Epithelial cell of esophagus (primary cell): ENCODE measurements at regions not wholly inside any gene's neighbourhood (a gene's known extent, or its start where the extent isn't known, plus 50 kb on each side); places are given as distances from the start of the nearest gene placed in this dataset.

Experiments used
- DNase-seq: peaks from one replicate; pipeline ENCODE4 v3.0.0; 2010; ENCODE audit warnings: low read depth
- H3K4me3 ChIP-seq: 2 replicates; pipeline ENCODE4 v1.5.1; 2011; ENCODE audit warnings: mild to moderate bottlenecking, low read length, control low read depth
- TF ChIP-seq, protein P1 (sequence below): IDR thresholded peaks from 2 replicates; pipeline ENCODE4 v1.5.1; 2011; ENCODE audit warnings: low read depth, mild to moderate bottlenecking, low read length, control low read depth, inconsistent platforms; ENCODE audit not compliant: insufficient read depth; ENCODE audit errors: missing control alignments

DNA sequence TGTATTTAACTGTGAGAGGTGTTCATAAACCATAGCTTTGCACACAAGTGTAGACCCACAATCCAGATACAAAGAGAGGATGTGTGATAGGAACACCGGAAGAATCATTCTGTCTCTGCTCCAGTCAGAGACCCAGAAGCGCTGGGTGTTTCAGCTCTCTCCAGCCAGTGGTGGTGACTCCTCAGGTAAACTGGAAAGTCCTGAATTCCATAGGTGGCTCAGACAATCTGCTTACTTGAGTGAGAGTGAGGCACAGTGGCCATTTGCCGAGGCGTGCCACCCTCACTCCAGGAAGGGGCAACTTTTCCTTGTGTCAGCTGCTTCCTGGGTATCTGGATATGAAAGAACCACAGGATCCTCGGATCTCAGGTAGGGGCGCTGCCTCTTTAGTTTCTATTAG is 171.5 kb downstream of the KCNS3 start:
- no peak overlapping the region for H3K4me3 ChIP-seq
- DNase-seq, result peak; percentile 60
- TF ChIP-seq, protein P1, sequence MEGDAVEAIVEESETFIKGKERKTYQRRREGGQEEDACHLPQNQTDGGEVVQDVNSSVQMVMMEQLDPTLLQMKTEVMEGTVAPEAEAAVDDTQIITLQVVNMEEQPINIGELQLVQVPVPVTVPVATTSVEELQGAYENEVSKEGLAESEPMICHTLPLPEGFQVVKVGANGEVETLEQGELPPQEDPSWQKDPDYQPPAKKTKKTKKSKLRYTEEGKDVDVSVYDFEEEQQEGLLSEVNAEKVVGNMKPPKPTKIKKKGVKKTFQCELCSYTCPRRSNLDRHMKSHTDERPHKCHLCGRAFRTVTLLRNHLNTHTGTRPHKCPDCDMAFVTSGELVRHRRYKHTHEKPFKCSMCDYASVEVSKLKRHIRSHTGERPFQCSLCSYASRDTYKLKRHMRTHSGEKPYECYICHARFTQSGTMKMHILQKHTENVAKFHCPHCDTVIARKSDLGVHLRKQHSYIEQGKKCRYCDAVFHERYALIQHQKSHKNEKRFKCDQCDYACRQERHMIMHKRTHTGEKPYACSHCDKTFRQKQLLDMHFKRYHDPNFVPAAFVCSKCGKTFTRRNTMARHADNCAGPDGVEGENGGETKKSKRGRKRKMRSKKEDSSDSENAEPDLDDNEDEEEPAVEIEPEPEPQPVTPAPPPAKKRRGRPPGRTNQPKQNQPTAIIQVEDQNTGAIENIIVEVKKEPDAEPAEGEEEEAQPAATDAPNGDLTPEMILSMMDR, result no peak

DNA sequence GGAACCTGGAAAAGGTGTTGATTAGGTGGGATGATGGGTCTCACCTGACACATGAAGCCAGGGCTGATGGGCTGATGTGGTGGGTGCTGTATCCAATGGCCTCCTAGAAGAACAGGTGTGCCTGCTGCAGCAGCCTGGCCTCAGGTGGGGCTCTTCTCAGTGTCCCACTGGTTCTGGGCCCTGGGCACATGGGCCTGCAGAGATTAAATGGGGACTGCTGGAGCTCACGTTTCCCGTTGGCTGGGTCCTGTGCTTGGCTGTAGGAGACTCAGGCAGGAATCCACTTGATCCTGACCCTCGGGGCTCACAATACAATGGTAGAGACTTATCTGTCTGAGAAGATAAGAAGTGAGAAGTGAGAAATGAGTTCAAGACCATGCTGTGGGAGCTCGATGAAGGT is 170.9 kb downstream of the KCNS3 start:
- no peak for DNase-seq
- H3K4me3 ChIP-seq, result no peak overlapping the region
- TF ChIP-seq, protein P1, result no peak

DNA sequence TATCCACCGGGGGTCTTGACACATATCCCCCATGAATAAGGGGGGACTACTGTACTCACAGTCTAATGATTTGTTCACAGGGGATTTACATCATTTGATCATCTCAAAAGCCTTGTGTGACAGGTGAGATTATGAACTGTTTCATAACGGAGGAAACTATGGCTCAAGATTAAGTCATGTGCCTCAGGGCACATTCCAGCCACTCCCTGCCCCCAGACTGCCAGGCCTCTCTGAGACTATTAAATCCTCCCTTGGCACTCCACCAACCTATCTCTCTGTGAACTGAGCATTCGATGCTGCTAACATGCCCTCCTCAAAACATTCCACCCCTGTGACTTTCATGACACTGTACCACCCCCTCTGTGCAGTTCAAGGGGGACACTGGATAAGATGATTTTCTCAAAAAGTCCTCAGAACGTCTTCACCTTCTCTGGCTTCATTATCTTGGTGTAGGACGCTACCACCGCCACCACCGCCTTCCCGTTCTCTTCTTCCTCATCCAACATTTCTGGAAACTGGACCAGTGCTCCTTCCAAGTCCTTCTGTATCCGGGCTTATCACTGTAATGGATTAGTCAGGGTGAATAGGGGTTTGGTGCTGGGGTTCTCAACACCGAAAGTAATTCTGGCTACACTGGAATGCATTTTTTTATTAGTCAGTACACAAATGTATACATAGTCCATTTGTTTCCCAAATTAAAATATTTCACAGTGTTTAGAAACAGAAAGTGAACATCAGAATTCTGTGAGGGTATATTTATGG is 169.6 kb downstream of the KCNS3 start:
- TF ChIP-seq, protein P1, result no peak
- DNase-seq, result peak; percentile 96
- no peak overlapping the region for H3K4me3 ChIP-seq

DNA sequence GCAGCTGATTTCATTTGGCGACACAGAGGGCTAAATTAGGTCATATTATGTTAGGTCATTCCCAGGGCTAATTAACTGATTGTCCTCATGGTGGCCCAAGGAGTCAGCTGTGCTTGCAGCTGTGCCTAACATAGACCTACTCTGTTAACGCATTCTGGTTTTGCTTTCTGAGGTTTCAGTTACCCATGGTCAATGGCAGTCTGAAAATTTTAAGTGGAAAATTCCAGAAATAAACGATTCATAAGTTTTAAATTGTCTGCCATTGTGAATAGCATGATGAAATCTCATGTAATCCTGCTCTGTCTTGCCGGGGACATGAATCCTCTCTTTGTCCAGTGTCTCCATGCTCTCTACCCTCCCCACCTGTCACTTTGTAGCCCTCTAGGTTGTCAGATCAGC is 168.7 kb downstream of the KCNS3 start:
- TF ChIP-seq, protein P1, result no peak
- DNase-seq, result no peak
- H3K4me3 ChIP-seq, result no peak overlapping the region

DNA sequence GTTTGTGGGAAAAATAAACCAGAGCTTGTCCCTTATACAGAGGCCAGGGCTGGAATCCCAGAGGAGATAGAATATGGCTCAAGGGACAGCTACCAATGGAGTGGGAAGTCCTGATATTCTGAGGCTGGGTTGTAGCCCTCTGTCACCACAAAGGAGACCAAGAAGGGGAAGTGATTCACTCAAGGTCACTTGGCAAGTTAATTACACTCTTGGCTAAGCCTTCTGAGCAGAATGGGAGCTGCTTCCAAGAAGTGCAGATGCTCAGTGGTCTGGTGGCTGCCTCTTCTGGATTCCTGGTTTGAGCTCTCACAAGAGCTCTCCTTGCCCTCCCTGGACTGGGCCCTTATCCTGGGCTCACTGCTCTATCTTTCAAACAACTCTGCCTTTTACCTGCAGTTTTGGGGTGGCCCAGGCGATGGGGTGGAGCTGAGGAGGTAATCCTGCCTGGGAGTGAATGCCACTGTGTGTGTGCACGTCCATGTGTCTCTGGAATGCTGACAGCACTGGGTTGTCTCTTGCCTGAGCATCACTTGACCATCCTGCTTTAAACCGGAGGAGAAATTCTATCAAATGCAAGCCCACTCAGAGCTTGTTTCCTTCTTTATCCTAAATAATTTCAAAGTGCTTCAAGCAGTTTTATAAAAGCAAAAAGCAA is 168.2 kb downstream of the KCNS3 start:
- peak; percentile 26 for DNase-seq
- TF ChIP-seq, protein P1, result no peak
- H3K4me3 ChIP-seq, result no peak overlapping the region

DNA sequence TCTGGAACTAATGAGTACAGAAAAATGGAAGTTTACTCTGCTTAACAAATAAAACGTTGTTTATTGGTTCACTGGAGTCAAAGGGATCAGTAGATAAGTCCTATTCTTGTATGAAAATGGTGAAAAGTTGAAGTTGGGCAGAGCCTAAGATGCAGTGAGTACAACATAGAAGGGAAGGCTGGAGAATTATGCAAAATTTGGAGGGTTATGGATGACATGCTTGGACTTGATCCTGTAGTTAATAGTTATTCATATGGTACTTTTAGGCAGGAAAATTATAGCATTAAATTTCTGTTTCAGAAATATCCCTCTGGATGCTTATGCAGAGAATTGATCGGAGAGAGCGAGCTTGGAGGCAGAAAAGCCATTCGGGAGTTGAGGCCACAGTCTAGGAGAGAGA is 167.6 kb downstream of the KCNS3 start:
- H3K4me3 ChIP-seq, result no peak overlapping the region
- no peak for DNase-seq
- TF ChIP-seq, protein P1, result no peak
